ENCODE measurements at regions not wholly inside any gene's neighbourhood (a gene's known extent, or its start where the extent isn't known, plus 50 kb on each side); places are given as distances from the start of the nearest gene placed in this dataset.

- Histone ChIP-seq H3K4me1 (ENCODE audit: insufficient read depth, poor library complexity, severe bottlenecking) (peaks cover 21% of the 10 kb centered on the region), H3K27me3 (ENCODE audit: insufficient read depth, poor library complexity, severe bottlenecking) (no peaks in the 10 kb centered on the region), H3K4me3 (ENCODE audit: severe bottlenecking) (no peak overlapping the region), H3K27ac (ENCODE audit: poor library complexity, severe bottlenecking) (no peak overlapping the region), H3K9me3 (ENCODE audit: severe bottlenecking) (peaks cover 5% of the 10 kb centered on the region), H3K36me3 (ENCODE audit: low read depth) (no peaks in the 10 kb centered on the region; the same call in 1 of the 2 replicates)
- no peak for TF ChIP-seq CTCF (IDR thresholded peaks at IDR 0.05; ENCODE audit: poor library complexity, severe bottlenecking)
- DNase-seq (ENCODE audit: low spot score): no peak
- no peak for ATAC-seq (ENCODE audit: low read depth)
Measured at GRCh38 chr6:21772477-21772876, 178.9 kb downstream of the SOX4 start.

GRCh38 chr6:21772884-21773575 is 179.5 kb downstream of the SOX4 start:
- DNase-seq (ENCODE audit: low spot score) (no peak), ATAC-seq (ENCODE audit: low read depth) (no peak)
- Histone ChIP-seq H3K4me1 (ENCODE audit: insufficient read depth, poor library complexity, severe bottlenecking) (peaks cover 16% of the 10 kb centered on the region), H3K9me3 (ENCODE audit: severe bottlenecking) (peaks cover 5% of the 10 kb centered on the region), H3K27ac (ENCODE audit: poor library complexity, severe bottlenecking) (no peak overlapping the region), H3K36me3 (ENCODE audit: low read depth) (no peaks in the 10 kb centered on the region; the same call in 1 of the 2 replicates), H3K27me3 (ENCODE audit: insufficient read depth, poor library complexity, severe bottlenecking) (no peaks in the 10 kb centered on the region), H3K4me3 (ENCODE audit: severe bottlenecking) (no peak overlapping the region)
- no peak for TF ChIP-seq CTCF (IDR thresholded peaks at IDR 0.05; ENCODE audit: poor library complexity, severe bottlenecking)

- peaks cover 3% of the 10 kb centered on the region for H3K9me3 ChIP-seq (ENCODE audit: severe bottlenecking)
- peaks cover 10% of the 10 kb centered on the region for H3K4me1 ChIP-seq (ENCODE audit: insufficient read depth, poor library complexity, severe bottlenecking)
- no peak for ATAC-seq (ENCODE audit: low read depth)
- no peak overlapping the region for H3K27ac ChIP-seq (ENCODE audit: poor library complexity, severe bottlenecking)
- no peak overlapping the region for H3K4me3 ChIP-seq (ENCODE audit: severe bottlenecking)
- H3K36me3 ChIP-seq (ENCODE audit: low read depth): no peaks in the 10 kb centered on the region
- DNase-seq (ENCODE audit: low spot score): no peak
- TF ChIP-seq CTCF (IDR thresholded peaks at IDR 0.05; ENCODE audit: poor library complexity, severe bottlenecking): no peak
- H3K27me3 ChIP-seq (ENCODE audit: insufficient read depth, poor library complexity, severe bottlenecking): no peaks in the 10 kb centered on the region
Measured at GRCh38 chr6:21773576-21773968, 180.0 kb downstream of the SOX4 start.

GRCh38 chr6:21777846-21778245 is 184.3 kb downstream of the SOX4 start:
- Histone ChIP-seq H3K4me3 (ENCODE audit: severe bottlenecking) (no peak overlapping the region), H3K27ac (ENCODE audit: poor library complexity, severe bottlenecking) (no peak overlapping the region), H3K9me3 (ENCODE audit: severe bottlenecking) (no peaks in the 10 kb centered on the region), H3K27me3 (ENCODE audit: insufficient read depth, poor library complexity, severe bottlenecking) (no peaks in the 10 kb centered on the region), H3K36me3 (ENCODE audit: low read depth) (no peaks in the 10 kb centered on the region), H3K4me1 (ENCODE audit: insufficient read depth, poor library complexity, severe bottlenecking) (no peaks in the 10 kb centered on the region)
- ATAC-seq (ENCODE audit: low read depth) (no peak), DNase-seq (ENCODE audit: low spot score) (no peak)
- TF ChIP-seq CTCF (IDR thresholded peaks at IDR 0.05; ENCODE audit: poor library complexity, severe bottlenecking): no peak

- no peaks in the 10 kb centered on the region for H3K9me3 ChIP-seq (ENCODE audit: severe bottlenecking)
- no peak overlapping the region for H3K27ac ChIP-seq (ENCODE audit: poor library complexity, severe bottlenecking)
- TF ChIP-seq CTCF (IDR thresholded peaks at IDR 0.05; ENCODE audit: poor library complexity, severe bottlenecking): no peak
- no peaks in the 10 kb centered on the region for H3K27me3 ChIP-seq (ENCODE audit: insufficient read depth, poor library complexity, severe bottlenecking)
- no peak overlapping the region for H3K4me3 ChIP-seq (ENCODE audit: severe bottlenecking)
- H3K4me1 ChIP-seq (ENCODE audit: insufficient read depth, poor library complexity, severe bottlenecking): no peaks in the 10 kb centered on the region
- H3K36me3 ChIP-seq (ENCODE audit: low read depth): no peaks in the 10 kb centered on the region
- DNase-seq (ENCODE audit: low spot score) (no peak), ATAC-seq (ENCODE audit: low read depth) (no peak)
Measured at GRCh38 chr6:21780141-21780540, 186.6 kb downstream of the SOX4 start.

All from RWPE2 (cell line).